IPS-20b (cell line): ENCODE measurements at regions not wholly inside any gene's neighbourhood (a gene's known extent, or its start where the extent isn't known, plus 50 kb on each side); places are given as distances from the start of the nearest gene placed in this dataset.
"Not testable (repeated sequence)": the region's sequence is repeated elsewhere in the genome, so short reads cannot be mapped to it uniquely, and the experiment has no call there.

Experiments used
- H3K27ac ChIP-seq: one replicate; pipeline ENCODE4 v1.5.1; 2013; ENCODE audit warnings: low read length
- H3K27me3 ChIP-seq: 2 replicates; pipeline ENCODE4 v1.6.1; 2013; ENCODE audit warnings: mild to moderate bottlenecking, low read length, inconsistent platforms; ENCODE audit not compliant: insufficient read depth
- H3K36me3 ChIP-seq: 2 replicates; pipeline ENCODE4 v1.6.1; 2013; ENCODE audit warnings: low read depth, mild to moderate bottlenecking, inconsistent platforms, low read length, moderate library complexity; ENCODE audit not compliant: insufficient read depth
- H3K4me1 ChIP-seq: 2 replicates; pipeline ENCODE4 v1.6.1; 2013; ENCODE audit warnings: mild to moderate bottlenecking, control low read depth, inconsistent platforms, low read length, moderate library complexity; ENCODE audit not compliant: insufficient read depth
- H3K4me3 ChIP-seq: 2 replicates; pipeline ENCODE4 v1.5.1; 2013; ENCODE audit warnings: mild to moderate bottlenecking, low read length, inconsistent platforms
- H3K9ac ChIP-seq: 2 replicates; pipeline ENCODE4 v1.6.1; 2013; ENCODE audit warnings: low read depth, mild to moderate bottlenecking, inconsistent platforms, low read length, moderate library complexity
- H3K9me3 ChIP-seq: 2 replicates; pipeline ENCODE4 v1.6.1; 2013; ENCODE audit warnings: mild to moderate bottlenecking, low read depth, low read length, inconsistent platforms; ENCODE audit not compliant: insufficient read depth

GRCh38 chr6:14512246-14512645 is 394.7 kb downstream of the CD83 start:
- peaks cover 10% of the 10 kb centered on the region; the same call in 1 of the 2 replicates for H3K4me1 ChIP-seq
- no peak overlapping the region for H3K9ac ChIP-seq

GRCh38 chr6:14513496-14514393 is 396.2 kb downstream of the CD83 start:
- Histone ChIP-seq H3K27me3 (no peaks in the 10 kb centered on the region), H3K36me3 (no peaks in the 10 kb centered on the region), H3K4me1 (peaks cover 10% of the 10 kb centered on the region; the same call in 1 of the 2 replicates), H3K27ac (no peak overlapping the region), H3K4me3 (no peak overlapping the region), H3K9ac (no peak overlapping the region; the same call in 1 of the 2 replicates), H3K9me3 (no peaks in the 10 kb centered on the region)

More at GRCh38 chr6:14512246-14512645, 394.7 kb downstream of the CD83 start:
- Histone ChIP-seq H3K27ac (no peak overlapping the region), H3K36me3 (no peaks in the 10 kb centered on the region), H3K4me3 (no peak overlapping the region), H3K27me3 (no peaks in the 10 kb centered on the region), H3K9me3 (no peaks in the 10 kb centered on the region)

- Histone ChIP-seq H3K4me3 (no peak overlapping the region), H3K36me3 (no peaks in the 10 kb centered on the region), H3K27ac (no peak overlapping the region), H3K9me3 (no peaks in the 10 kb centered on the region), H3K27me3 (no peaks in the 10 kb centered on the region), H3K9ac (no peak overlapping the region), H3K4me1 (peaks cover 10% of the 10 kb centered on the region; the same call in 1 of the 2 replicates)
Measured at GRCh38 chr6:14516956-14517355, 399.4 kb downstream of the CD83 start.

GRCh38 chr6:14517516-14518105 is 400.0 kb downstream of the CD83 start:
- Histone ChIP-seq H3K27me3 (no peaks in the 10 kb centered on the region), H3K9me3 (no peaks in the 10 kb centered on the region), H3K27ac (no peak overlapping the region), H3K4me1 (peaks cover 10% of the 10 kb centered on the region; the same call in 1 of the 2 replicates), H3K4me3 (no peak overlapping the region), H3K9ac (no peak overlapping the region), H3K36me3 (no peaks in the 10 kb centered on the region)

GRCh38 chr6:14518515-14519217 is 401.1 kb downstream of the CD83 start:
- no peaks in the 10 kb centered on the region for H3K36me3 ChIP-seq
- no peak overlapping the region for H3K4me3 ChIP-seq
- H3K27ac ChIP-seq: no peak overlapping the region
- H3K4me1 ChIP-seq: peaks cover 8% of the 10 kb centered on the region; the same call in 1 of the 2 replicates
- H3K9me3 ChIP-seq: no peaks in the 10 kb centered on the region
- no peaks in the 10 kb centered on the region for H3K27me3 ChIP-seq
- H3K9ac ChIP-seq: no peak overlapping the region

- H3K9ac ChIP-seq: no peak overlapping the region
- H3K27me3 ChIP-seq: no peaks in the 10 kb centered on the region
- no peak overlapping the region for H3K4me3 ChIP-seq
- H3K4me1 ChIP-seq: no peaks in the 10 kb centered on the region
- no peaks in the 10 kb centered on the region for H3K9me3 ChIP-seq
- H3K27ac ChIP-seq: no peak overlapping the region
- H3K36me3 ChIP-seq: no peaks in the 10 kb centered on the region
Measured at GRCh38 chr6:14520029-14520428, 402.5 kb downstream of the CD83 start.

- no peaks in the 10 kb centered on the region for H3K36me3 ChIP-seq
- H3K9me3 ChIP-seq: no peaks in the 10 kb centered on the region
- no peak overlapping the region for H3K4me3 ChIP-seq
- H3K4me1 ChIP-seq: no peaks in the 10 kb centered on the region
- H3K27ac ChIP-seq: no peak overlapping the region
- H3K27me3 ChIP-seq: no peaks in the 10 kb centered on the region
- H3K9ac ChIP-seq: no peak overlapping the region
Measured at GRCh38 chr6:14520536-14520935, 403.0 kb downstream of the CD83 start.

GRCh38 chr6:14521141-14521540 is 403.6 kb downstream of the CD83 start:
- Histone ChIP-seq H3K9me3 (no peaks in the 10 kb centered on the region), H3K27me3 (no peaks in the 10 kb centered on the region), H3K36me3 (no peaks in the 10 kb centered on the region), H3K27ac (no peak overlapping the region), H3K9ac (no peak overlapping the region), H3K4me3 (no peak overlapping the region), H3K4me1 (no peaks in the 10 kb centered on the region)

- H3K27me3 ChIP-seq, H3K36me3 ChIP-seq, H3K9me3 ChIP-seq, H3K27ac ChIP-seq, H3K4me1 ChIP-seq, H3K9ac ChIP-seq, H3K4me3 ChIP-seq: not testable (repeated sequence)
Measured at GRCh38 chr6:14521861-14522260, 404.3 kb downstream of the CD83 start.

- no peaks in the 10 kb centered on the region for H3K36me3 ChIP-seq
- no peak overlapping the region for H3K4me3 ChIP-seq
- H3K4me1 ChIP-seq: no peaks in the 10 kb centered on the region
- H3K9me3 ChIP-seq: peaks cover 7% of the 10 kb centered on the region; the same call in 1 of the 2 replicates
- H3K27ac ChIP-seq: no peak overlapping the region
- no peak overlapping the region for H3K9ac ChIP-seq
- no peaks in the 10 kb centered on the region for H3K27me3 ChIP-seq
Measured at GRCh38 chr6:14524319-14524718, 406.7 kb downstream of the CD83 start.

GRCh38 chr6:14530385-14530784 is 412.8 kb downstream of the CD83 start:
- H3K4me3 ChIP-seq: no peak overlapping the region
- peaks cover 7% of the 10 kb centered on the region; the same call in 1 of the 2 replicates for H3K9me3 ChIP-seq
- H3K36me3 ChIP-seq: no peaks in the 10 kb centered on the region
- H3K27me3 ChIP-seq: no peaks in the 10 kb centered on the region
- H3K9ac ChIP-seq: no peak overlapping the region
- H3K4me1 ChIP-seq: no peaks in the 10 kb centered on the region
- no peak overlapping the region for H3K27ac ChIP-seq
